ENCODE measurements at regions not wholly inside any gene's neighbourhood (a gene's known extent, or its start where the extent isn't known, plus 50 kb on each side); places are given as distances from the start of the nearest gene placed in this dataset.

GRCh38 chr3:87576752-87577151, 300.4 kb upstream of the POU1F1 start:
- no CpG with 5 or more reads among the region's 4 CpGs for WGBS (ENCODE audit: extremely low coverage, insufficient coverage, low lambda C conversion rate)
- no peak overlapping the region for H3K4ac ChIP-seq (ENCODE audit: low read depth, low read length)

GRCh38 chr3:87575550-87575949, 299.2 kb upstream of the POU1F1 start:
- Histone ChIP-seq H3K27me3 (ENCODE audit: insufficient read depth, low read length, poor library complexity) (no peaks in the 10 kb centered on the region), H3K4me2 (ENCODE audit: low read length) (no peak overlapping the region), H3K18ac (ENCODE audit: low read length) (no peak overlapping the region), H4K8ac (ENCODE audit: low read depth, low read length) (no peak overlapping the region), H3K36me3 (ENCODE audit: control insufficient read depth, insufficient read depth, low read length) (no peaks in the 10 kb centered on the region), H2BK15ac (replicated peaks; ENCODE audit: low read depth) (no peak overlapping the region), H3K27ac (ENCODE audit: low read depth, low read length) (no peak overlapping the region), H4K5ac (ENCODE audit: low read length) (no peak overlapping the region), H3K56ac (ENCODE audit: low read length) (no peak overlapping the region), H2AK5ac (ENCODE audit: low read length) (no peak overlapping the region), H3K4me3 (ENCODE audit: low read length) (no peak overlapping the region), H3K4me1 (ENCODE audit: control insufficient read depth, low read depth, low read length) (no peaks in the 10 kb centered on the region), H3K79me2 (ENCODE audit: control insufficient read depth, insufficient read depth, low read length) (no peaks in the 10 kb centered on the region), H2BK120ac (ENCODE audit: low read depth, low read length) (no peak overlapping the region), H3K9ac (ENCODE audit: low read length) (no peak overlapping the region), H3K23ac (ENCODE audit: low read length) (no peak overlapping the region), H3K79me1 (ENCODE audit: low read length) (no peaks in the 10 kb centered on the region), H2BK5ac (ENCODE audit: low read length) (no peak overlapping the region), H3K4ac (ENCODE audit: low read depth, low read length) (no peak overlapping the region)
- no CpG with 5 or more reads among the region's 5 CpGs for WGBS (ENCODE audit: extremely low coverage, insufficient coverage, low lambda C conversion rate)
- DNase-seq = peak; percentile 14

More at GRCh38 chr3:87576752-87577151, 300.4 kb upstream of the POU1F1 start:
- Histone ChIP-seq H3K27ac (ENCODE audit: low read depth, low read length) (no peak overlapping the region), H3K4me2 (ENCODE audit: low read length) (no peak overlapping the region), H4K5ac (ENCODE audit: low read length) (no peak overlapping the region), H3K9ac (ENCODE audit: low read length) (no peak overlapping the region), H3K56ac (ENCODE audit: low read length) (no peak overlapping the region), H2BK120ac (ENCODE audit: low read depth, low read length) (no peak overlapping the region), H4K8ac (ENCODE audit: low read depth, low read length) (no peak overlapping the region), H3K4me1 (ENCODE audit: control insufficient read depth, low read depth, low read length) (no peaks in the 10 kb centered on the region), H3K79me1 (ENCODE audit: low read length) (no peaks in the 10 kb centered on the region), H2AK5ac (ENCODE audit: low read length) (no peak overlapping the region), H3K4me3 (ENCODE audit: low read length) (no peak overlapping the region), H3K23ac (ENCODE audit: low read length) (no peak overlapping the region), H3K18ac (ENCODE audit: low read length) (no peak overlapping the region), H3K27me3 (ENCODE audit: insufficient read depth, low read length, poor library complexity) (no peaks in the 10 kb centered on the region), H3K36me3 (ENCODE audit: control insufficient read depth, insufficient read depth, low read length) (no peaks in the 10 kb centered on the region), H3K79me2 (ENCODE audit: control insufficient read depth, insufficient read depth, low read length) (no peaks in the 10 kb centered on the region), H2BK15ac (replicated peaks; ENCODE audit: low read depth) (no peak overlapping the region), H2BK5ac (ENCODE audit: low read length) (no peak overlapping the region)
- DNase-seq = no peak

- DNase-seq = no peak
- Histone ChIP-seq H3K4ac (ENCODE audit: low read depth, low read length) (no peak overlapping the region), H2BK15ac (replicated peaks; ENCODE audit: low read depth) (no peak overlapping the region), H3K27ac (ENCODE audit: low read depth, low read length) (no peak overlapping the region), H4K8ac (ENCODE audit: low read depth, low read length) (no peak overlapping the region), H2BK5ac (ENCODE audit: low read length) (no peak overlapping the region), H3K4me2 (ENCODE audit: low read length) (no peak overlapping the region), H3K4me1 (ENCODE audit: control insufficient read depth, low read depth, low read length) (no peaks in the 10 kb centered on the region), H3K79me2 (ENCODE audit: control insufficient read depth, insufficient read depth, low read length) (no peaks in the 10 kb centered on the region), H3K36me3 (ENCODE audit: control insufficient read depth, insufficient read depth, low read length) (no peaks in the 10 kb centered on the region), H3K23ac (ENCODE audit: low read length) (no peak overlapping the region), H3K27me3 (ENCODE audit: insufficient read depth, low read length, poor library complexity) (no peaks in the 10 kb centered on the region), H3K4me3 (ENCODE audit: low read length) (no peak overlapping the region), H3K56ac (ENCODE audit: low read length) (no peak overlapping the region), H3K79me1 (ENCODE audit: low read length) (no peaks in the 10 kb centered on the region), H2BK120ac (ENCODE audit: low read depth, low read length) (no peak overlapping the region), H3K9ac (ENCODE audit: low read length) (no peak overlapping the region), H3K18ac (ENCODE audit: low read length) (no peak overlapping the region), H4K5ac (ENCODE audit: low read length) (no peak overlapping the region), H2AK5ac (ENCODE audit: low read length) (no peak overlapping the region)
- WGBS (ENCODE audit: extremely low coverage, insufficient coverage, low lambda C conversion rate) = no CpG with 5 or more reads among the region's 5 CpGs
Observed at GRCh38 chr3:87568331-87568730, 291.9 kb upstream of the POU1F1 start.

GRCh38 chr3:87564438-87564837, 288.1 kb upstream of the POU1F1 start:
- Histone ChIP-seq H3K36me3 (ENCODE audit: control insufficient read depth, insufficient read depth, low read length) (no peaks in the 10 kb centered on the region), H3K4me2 (ENCODE audit: low read length) (no peak overlapping the region), H3K56ac (ENCODE audit: low read length) (no peak overlapping the region), H2BK120ac (ENCODE audit: low read depth, low read length) (no peak overlapping the region), H3K79me2 (ENCODE audit: control insufficient read depth, insufficient read depth, low read length) (no peaks in the 10 kb centered on the region), H2BK15ac (replicated peaks; ENCODE audit: low read depth) (no peak overlapping the region), H3K18ac (ENCODE audit: low read length) (no peak overlapping the region), H3K79me1 (ENCODE audit: low read length) (no peaks in the 10 kb centered on the region), H3K4ac (ENCODE audit: low read depth, low read length) (no peak overlapping the region), H3K23ac (ENCODE audit: low read length) (no peak overlapping the region), H3K9ac (ENCODE audit: low read length) (no peak overlapping the region), H4K8ac (ENCODE audit: low read depth, low read length) (no peak overlapping the region), H3K4me3 (ENCODE audit: low read length) (no peak overlapping the region), H3K4me1 (ENCODE audit: control insufficient read depth, low read depth, low read length) (no peaks in the 10 kb centered on the region), H4K5ac (ENCODE audit: low read length) (no peak overlapping the region), H3K27me3 (ENCODE audit: insufficient read depth, low read length, poor library complexity) (no peaks in the 10 kb centered on the region), H3K27ac (ENCODE audit: low read depth, low read length) (no peak overlapping the region), H2AK5ac (ENCODE audit: low read length) (no peak overlapping the region), H2BK5ac (ENCODE audit: low read length) (no peak overlapping the region)
- no peak for DNase-seq
- no CpG with 5 or more reads among the region's 1 CpG for WGBS (ENCODE audit: extremely low coverage, insufficient coverage, low lambda C conversion rate)

- no peak overlapping the region for H3K4ac ChIP-seq (ENCODE audit: low read depth, low read length)
- no peak overlapping the region for H2BK15ac ChIP-seq (replicated peaks; ENCODE audit: low read depth)
- H3K18ac ChIP-seq (ENCODE audit: low read length) = no peak overlapping the region
- H2BK120ac ChIP-seq (ENCODE audit: low read depth, low read length) = no peak overlapping the region
- no peak overlapping the region for H3K9ac ChIP-seq (ENCODE audit: low read length)
- no peak overlapping the region for H3K56ac ChIP-seq (ENCODE audit: low read length)
- no peak overlapping the region for H4K8ac ChIP-seq (ENCODE audit: low read depth, low read length)
- WGBS (ENCODE audit: extremely low coverage, insufficient coverage, low lambda C conversion rate) = no CpG with 5 or more reads among the region's 4 CpGs
- no peaks in the 10 kb centered on the region for H3K36me3 ChIP-seq (ENCODE audit: control insufficient read depth, insufficient read depth, low read length)
- no peak for DNase-seq
- no peak overlapping the region for H2BK5ac ChIP-seq (ENCODE audit: low read length)
- no peaks in the 10 kb centered on the region for H3K4me1 ChIP-seq (ENCODE audit: control insufficient read depth, low read depth, low read length)
- H3K4me2 ChIP-seq (ENCODE audit: low read length) = no peak overlapping the region
- H4K5ac ChIP-seq (ENCODE audit: low read length) = no peak overlapping the region
- no peak overlapping the region for H3K23ac ChIP-seq (ENCODE audit: low read length)
- H3K79me2 ChIP-seq (ENCODE audit: control insufficient read depth, insufficient read depth, low read length) = no peaks in the 10 kb centered on the region
- no peak overlapping the region for H2AK5ac ChIP-seq (ENCODE audit: low read length)
- no peak overlapping the region for H3K27ac ChIP-seq (ENCODE audit: low read depth, low read length)
- no peaks in the 10 kb centered on the region for H3K27me3 ChIP-seq (ENCODE audit: insufficient read depth, low read length, poor library complexity)
- H3K79me1 ChIP-seq (ENCODE audit: low read length) = no peaks in the 10 kb centered on the region
- no peak overlapping the region for H3K4me3 ChIP-seq (ENCODE audit: low read length)
Observed at GRCh38 chr3:87563712-87564111, 287.3 kb upstream of the POU1F1 start.

- Histone ChIP-seq H2BK120ac (ENCODE audit: low read depth, low read length) (no peak overlapping the region), H3K18ac (ENCODE audit: low read length) (no peak overlapping the region), H2BK15ac (replicated peaks; ENCODE audit: low read depth) (no peak overlapping the region), H2BK5ac (ENCODE audit: low read length) (no peak overlapping the region), H3K4me2 (ENCODE audit: low read length) (no peak overlapping the region), H3K27me3 (ENCODE audit: insufficient read depth, low read length, poor library complexity) (no peaks in the 10 kb centered on the region), H3K9ac (ENCODE audit: low read length) (no peak overlapping the region), H3K79me1 (ENCODE audit: low read length) (no peaks in the 10 kb centered on the region), H4K8ac (ENCODE audit: low read depth, low read length) (no peak overlapping the region), H4K5ac (ENCODE audit: low read length) (no peak overlapping the region), H3K36me3 (ENCODE audit: control insufficient read depth, insufficient read depth, low read length) (no peaks in the 10 kb centered on the region), H3K27ac (ENCODE audit: low read depth, low read length) (no peak overlapping the region), H3K4me3 (ENCODE audit: low read length) (no peak overlapping the region), H3K23ac (ENCODE audit: low read length) (no peak overlapping the region), H2AK5ac (ENCODE audit: low read length) (no peak overlapping the region), H3K4me1 (ENCODE audit: control insufficient read depth, low read depth, low read length) (no peaks in the 10 kb centered on the region), H3K79me2 (ENCODE audit: control insufficient read depth, insufficient read depth, low read length) (no peaks in the 10 kb centered on the region), H3K56ac (ENCODE audit: low read length) (no peak overlapping the region), H3K4ac (ENCODE audit: low read depth, low read length) (no peak overlapping the region)
- WGBS (ENCODE audit: extremely low coverage, insufficient coverage, low lambda C conversion rate) = no CpG with 5 or more reads among the region's 3 CpGs
- DNase-seq = no peak
Observed at GRCh38 chr3:87558492-87558891, 282.1 kb upstream of the POU1F1 start.
